ENCODE measurements at regions not wholly inside any gene's neighbourhood (a gene's known extent, or its start where the extent isn't known, plus 50 kb on each side); places are given as distances from the start of the nearest gene placed in this dataset.

DNA sequence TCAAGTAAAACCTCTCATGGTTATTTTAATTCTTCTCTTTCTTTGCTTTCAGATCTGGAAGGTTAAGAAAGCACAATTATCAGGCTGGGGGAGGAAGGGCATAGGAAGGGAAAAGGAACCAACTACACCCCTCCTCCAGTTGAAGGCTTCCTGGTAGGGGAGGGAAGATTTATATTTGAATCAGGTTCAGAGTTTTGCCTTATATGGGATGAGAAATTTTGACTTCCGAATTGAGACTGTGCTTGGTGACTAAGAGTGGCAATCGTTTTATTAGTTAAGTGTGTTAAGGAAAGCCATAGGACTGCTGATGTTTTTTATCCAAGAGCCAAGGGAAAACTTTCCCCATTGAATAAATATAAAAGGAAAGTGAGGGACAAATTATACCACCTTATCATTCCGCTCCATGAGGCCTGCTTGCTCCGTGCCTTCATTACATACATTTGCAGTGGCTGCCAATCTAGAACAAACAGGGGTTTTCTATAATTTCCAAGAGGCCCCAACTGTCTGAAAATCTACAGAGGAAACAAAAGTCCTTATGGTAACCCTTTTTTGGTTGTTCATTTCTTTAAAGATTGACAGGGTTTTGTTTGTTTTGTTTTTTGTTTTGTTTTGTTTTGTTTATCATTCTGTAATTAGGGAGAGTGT, 115.7 kb upstream of the EPB41L4A start:
- TF ChIP-seq, protein P1, sequence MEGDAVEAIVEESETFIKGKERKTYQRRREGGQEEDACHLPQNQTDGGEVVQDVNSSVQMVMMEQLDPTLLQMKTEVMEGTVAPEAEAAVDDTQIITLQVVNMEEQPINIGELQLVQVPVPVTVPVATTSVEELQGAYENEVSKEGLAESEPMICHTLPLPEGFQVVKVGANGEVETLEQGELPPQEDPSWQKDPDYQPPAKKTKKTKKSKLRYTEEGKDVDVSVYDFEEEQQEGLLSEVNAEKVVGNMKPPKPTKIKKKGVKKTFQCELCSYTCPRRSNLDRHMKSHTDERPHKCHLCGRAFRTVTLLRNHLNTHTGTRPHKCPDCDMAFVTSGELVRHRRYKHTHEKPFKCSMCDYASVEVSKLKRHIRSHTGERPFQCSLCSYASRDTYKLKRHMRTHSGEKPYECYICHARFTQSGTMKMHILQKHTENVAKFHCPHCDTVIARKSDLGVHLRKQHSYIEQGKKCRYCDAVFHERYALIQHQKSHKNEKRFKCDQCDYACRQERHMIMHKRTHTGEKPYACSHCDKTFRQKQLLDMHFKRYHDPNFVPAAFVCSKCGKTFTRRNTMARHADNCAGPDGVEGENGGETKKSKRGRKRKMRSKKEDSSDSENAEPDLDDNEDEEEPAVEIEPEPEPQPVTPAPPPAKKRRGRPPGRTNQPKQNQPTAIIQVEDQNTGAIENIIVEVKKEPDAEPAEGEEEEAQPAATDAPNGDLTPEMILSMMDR (IDR thresholded peaks at IDR 0.05 in 8 of 11, conservative IDR thresholded peaks at IDR 0.05 in 3 of 11), result no peak
- no peak for TF ChIP-seq POLR2A (IDR thresholded peaks at IDR 0.05)

All from spleen (tissue), 7 donors.